Effector memory CD8-positive, alpha-beta T cell (primary cell): ENCODE measurements at regions not wholly inside any gene's neighbourhood (a gene's known extent, or its start where the extent isn't known, plus 50 kb on each side); places are given as distances from the start of the nearest gene placed in this dataset.
"Not testable (repeated sequence)": the region's sequence is repeated elsewhere in the genome, so short reads cannot be mapped to it uniquely, and the experiment has no call there.

Experiments used
- ATAC-seq: fragments of 150-1000 bp; cut with Tn5 transposase; replicated peaks from 2 replicates; pipeline ENCODE4 v1.10.0; 2021; ENCODE audit warnings: mild to moderate bottlenecking, moderate library complexity
- DNase-seq, 3 experiments: peaks; one replicate each; pipeline ENCODE4 v3.0.0; 2021
- H3K27ac Mint-ChIP-seq, 2 donors: one replicate each; pipeline ENCODE4 v1.8.0; 2022; ENCODE audit warnings: mild to moderate bottlenecking in 2 of 2, mixed read lengths in 2 of 2, moderate library complexity in 2 of 2
- H3K27me3 Mint-ChIP-seq, 2 donors: one replicate each; pipeline ENCODE4 v1.8.0; 2022; ENCODE audit warnings: mixed read lengths in 2 of 2
- H3K36me3 Mint-ChIP-seq: one replicate; pipeline ENCODE4 v1.8.0; 2022; ENCODE audit warnings: mild to moderate bottlenecking, moderate library complexity, mixed read lengths; ENCODE audit not compliant: insufficient read depth
- H3K4me1 Mint-ChIP-seq, 2 donors: one replicate each; pipeline ENCODE4 v1.8.0; 2022; ENCODE audit warnings: low read depth in 2 of 2, mixed read lengths in 2 of 2
- H3K4me3 Mint-ChIP-seq, 2 donors: one replicate each; pipeline ENCODE4 v1.8.0; 2022; ENCODE audit warnings: mild to moderate bottlenecking in 2 of 2, mixed read lengths in 2 of 2, moderate library complexity in 2 of 2
- H3K9me3 Mint-ChIP-seq, 2 donors: one replicate each; pipeline ENCODE4 v1.8.0; 2022; ENCODE audit warnings: mixed read lengths in 2 of 2

- Mint-ChIP-seq H3K27me3 (peaks cover 0 to 7% of the 10 kb centered on the region in 2 donors), H3K4me3 (no peak overlapping the region), H3K27ac (no peak overlapping the region), H3K36me3 (no peaks in the 10 kb centered on the region), H3K4me1 (peaks cover 5 to 7% of the 10 kb centered on the region in 2 donors), H3K9me3 (no peaks in the 10 kb centered on the region)
- ATAC-seq (peak; percentile 66), DNase-seq (peak; percentile 50 to 71 (median 60))
Measured at GRCh38 chr14:37874429-37875109, 279.1 kb downstream of the TTC6 start.

GRCh38 chr14:37888234-37888633, 292.8 kb downstream of the TTC6 start:
- Mint-ChIP-seq H3K36me3 (no peaks in the 10 kb centered on the region), H3K4me3 (no peak overlapping the region), H3K4me1 (no peaks in the 10 kb centered on the region), H3K27me3 (peaks cover 16 to 35% of the 10 kb centered on the region in 2 donors), H3K27ac (no peak overlapping the region), H3K9me3 (no peaks in the 10 kb centered on the region)
- DNase-seq (no peak), ATAC-seq (no peak)

GRCh38 chr14:37889087-37889486, 293.7 kb downstream of the TTC6 start:
- H3K27ac Mint-ChIP-seq = no peak overlapping the region
- DNase-seq (no peak), ATAC-seq (no peak)
- H3K36me3 Mint-ChIP-seq = no peaks in the 10 kb centered on the region
- H3K27me3 Mint-ChIP-seq = peaks cover 16 to 41% of the 10 kb centered on the region in 2 donors
- H3K4me1 Mint-ChIP-seq = no peaks in the 10 kb centered on the region
- no peak overlapping the region for H3K4me3 Mint-ChIP-seq
- no peaks in the 10 kb centered on the region for H3K9me3 Mint-ChIP-seq

GRCh38 chr14:37890095-37890494, 294.7 kb downstream of the TTC6 start:
- DNase-seq (no peak), ATAC-seq (no peak)
- H3K4me1 Mint-ChIP-seq = no peaks in the 10 kb centered on the region
- no peaks in the 10 kb centered on the region for H3K9me3 Mint-ChIP-seq
- H3K36me3 Mint-ChIP-seq = no peaks in the 10 kb centered on the region
- H3K27me3 Mint-ChIP-seq = peaks cover 16 to 42% of the 10 kb centered on the region in 2 donors
- H3K27ac Mint-ChIP-seq = no peak overlapping the region
- H3K4me3 Mint-ChIP-seq = no peak overlapping the region

GRCh38 chr14:37891500-37891899, 296.1 kb downstream of the TTC6 start:
- not testable (repeated sequence) for H3K4me1 Mint-ChIP-seq, H3K4me3 Mint-ChIP-seq, H3K36me3 Mint-ChIP-seq, H3K9me3 Mint-ChIP-seq, ATAC-seq, H3K27ac Mint-ChIP-seq, DNase-seq
- peaks cover 16 to 47% of the 10 kb centered on the region in 2 donors for H3K27me3 Mint-ChIP-seq

GRCh38 chr14:37894463-37894862, 299.0 kb downstream of the TTC6 start:
- H3K4me1 Mint-ChIP-seq = no peaks in the 10 kb centered on the region
- DNase-seq = no peak
- no peak overlapping the region for H3K4me3 Mint-ChIP-seq
- no peaks in the 10 kb centered on the region for H3K9me3 Mint-ChIP-seq
- no peak for ATAC-seq
- peaks cover 16 to 47% of the 10 kb centered on the region in 2 donors for H3K27me3 Mint-ChIP-seq
- H3K27ac Mint-ChIP-seq = no peak overlapping the region
- no peaks in the 10 kb centered on the region for H3K36me3 Mint-ChIP-seq

- no peaks in the 10 kb centered on the region for H3K36me3 Mint-ChIP-seq
- no peaks in the 10 kb centered on the region for H3K9me3 Mint-ChIP-seq
- H3K27me3 Mint-ChIP-seq = peaks cover 0 to 28% of the 10 kb centered on the region in 2 donors
- H3K4me3 Mint-ChIP-seq = no peak overlapping the region
- no peak overlapping the region for H3K27ac Mint-ChIP-seq
- no peaks in the 10 kb centered on the region for H3K4me1 Mint-ChIP-seq
- ATAC-seq = no peak
- no peak for DNase-seq
Measured at GRCh38 chr14:37899365-37899764, 303.9 kb downstream of the TTC6 start.

GRCh38 chr14:37900561-37900960, 305.1 kb downstream of the TTC6 start:
- no peak for DNase-seq
- Mint-ChIP-seq H3K4me3 (no peak overlapping the region), H3K27me3 (peaks cover 0 to 29% of the 10 kb centered on the region in 2 donors), H3K27ac (no peak overlapping the region), H3K36me3 (no peaks in the 10 kb centered on the region), H3K9me3 (no peaks in the 10 kb centered on the region), H3K4me1 (no peaks in the 10 kb centered on the region)
- no peak for ATAC-seq

GRCh38 chr14:37901978-37902377, 305.7 kb upstream of the SSTR1 start:
- H3K27ac Mint-ChIP-seq = no peak overlapping the region
- H3K4me1 Mint-ChIP-seq = no peaks in the 10 kb centered on the region
- ATAC-seq (no peak), DNase-seq (no peak)
- H3K4me3 Mint-ChIP-seq = no peak overlapping the region
- H3K9me3 Mint-ChIP-seq = no peaks in the 10 kb centered on the region
- H3K27me3 Mint-ChIP-seq = peaks cover 0 to 28% of the 10 kb centered on the region in 2 donors
- no peaks in the 10 kb centered on the region for H3K36me3 Mint-ChIP-seq

GRCh38 chr14:37903343-37904191, 304.1 kb upstream of the SSTR1 start:
- Mint-ChIP-seq H3K36me3 (no peaks in the 10 kb centered on the region), H3K27me3 (peaks cover 0 to 20% of the 10 kb centered on the region in 2 donors), H3K4me1 (no peaks in the 10 kb centered on the region), H3K4me3 (no peak overlapping the region), H3K27ac (no peak overlapping the region), H3K9me3 (no peaks in the 10 kb centered on the region)
- DNase-seq (peak in 1 of 3 experiments; percentile 1), ATAC-seq (no peak)

- Mint-ChIP-seq H3K4me3 (no peak overlapping the region), H3K27ac (no peak overlapping the region), H3K36me3 (no peaks in the 10 kb centered on the region), H3K27me3 (peaks cover 0 to 22% of the 10 kb centered on the region in 2 donors), H3K4me1 (no peaks in the 10 kb centered on the region), H3K9me3 (peaks cover 0 to 6% of the 10 kb centered on the region in 2 donors)
- DNase-seq = no peak
- ATAC-seq = no peak
Measured at GRCh38 chr14:37924622-37925021, 283.1 kb upstream of the SSTR1 start.

- H3K36me3 Mint-ChIP-seq = no peaks in the 10 kb centered on the region
- peaks cover 0 to 44% of the 10 kb centered on the region in 2 donors for H3K27me3 Mint-ChIP-seq
- no peak overlapping the region for H3K27ac Mint-ChIP-seq
- DNase-seq (no peak), ATAC-seq (no peak)
- H3K4me1 Mint-ChIP-seq = no peaks in the 10 kb centered on the region
- no peak overlapping the region for H3K4me3 Mint-ChIP-seq
- H3K9me3 Mint-ChIP-seq = peaks cover 0 to 2% of the 10 kb centered on the region in 2 donors
Measured at GRCh38 chr14:37932008-37932407, 275.7 kb upstream of the SSTR1 start.

GRCh38 chr14:37932481-37932880, 275.2 kb upstream of the SSTR1 start:
- H3K27ac Mint-ChIP-seq = no peak overlapping the region
- DNase-seq (no peak), ATAC-seq (no peak)
- H3K27me3 Mint-ChIP-seq = peaks cover 0 to 44% of the 10 kb centered on the region in 2 donors
- H3K36me3 Mint-ChIP-seq = no peaks in the 10 kb centered on the region
- no peak overlapping the region for H3K4me3 Mint-ChIP-seq
- no peaks in the 10 kb centered on the region for H3K4me1 Mint-ChIP-seq
- peaks cover 0 to 2% of the 10 kb centered on the region in 2 donors for H3K9me3 Mint-ChIP-seq

GRCh38 chr14:37936971-37937370, 270.7 kb upstream of the SSTR1 start:
- no peak for ATAC-seq
- Mint-ChIP-seq H3K27ac (no peak overlapping the region), H3K36me3 (no peaks in the 10 kb centered on the region), H3K4me1 (no peaks in the 10 kb centered on the region), H3K4me3 (no peak overlapping the region), H3K27me3 (peaks cover 0 to 31% of the 10 kb centered on the region in 2 donors), H3K9me3 (peaks cover 0 to 2% of the 10 kb centered on the region in 2 donors)
- no peak for DNase-seq
